GM12891 (cell line): ENCODE measurements at regions not wholly inside any gene's neighbourhood (a gene's known extent, or its start where the extent isn't known, plus 50 kb on each side); places are given as distances from the start of the nearest gene placed in this dataset.

Experiments used
- PAX5 ChIP-seq: IDR thresholded peaks from 2 replicates; pipeline ENCODE4 v1.6.1; 2011; ENCODE audit warnings: low read length, moderate library complexity, mild to moderate bottlenecking; ENCODE audit not compliant: insufficient read depth, severe bottlenecking
- POLR2A ChIP-seq: IDR thresholded peaks from 2 replicates; pipeline ENCODE4 v1.6.1; 2011; ENCODE audit warnings: low read depth, low read length, control low read depth
- POLR2AphosphoS5 ChIP-seq: IDR thresholded peaks from 2 replicates; pipeline ENCODE4 v1.6.1; 2011; ENCODE audit warnings: low read depth, low read length, control low read depth
- SPI1 ChIP-seq: IDR thresholded peaks from 2 replicates; pipeline ENCODE4 v1.6.1; 2011; ENCODE audit warnings: low read depth, low read length, control low read depth
- TAF1 ChIP-seq: IDR thresholded peaks from 2 replicates; pipeline ENCODE4 v1.6.1; 2011; ENCODE audit warnings: low read depth, low read length, control low read depth

- TF ChIP-seq POLR2A (no peak), TAF1 (no peak), POLR2AphosphoS5 (no peak), SPI1 (no peak), PAX5 (no peak)
Measured at GRCh38 chr2:126753501-126754212, 97.7 kb downstream of the GYPC start.
